ENCODE measurements at regions not wholly inside any gene's neighbourhood (a gene's known extent, or its start where the extent isn't known, plus 50 kb on each side); places are given as distances from the start of the nearest gene placed in this dataset.
"Not testable (repeated sequence)": the region's sequence is repeated elsewhere in the genome, so short reads cannot be mapped to it uniquely, and the experiment has no call there.

GRCh38 chr21:28397040-28397439, 595.6 kb downstream of the LTN1 start:
- H3K4me1 ChIP-seq (ENCODE audit: control insufficient read depth, insufficient read depth, low read length, unreplicated experiment) = no peaks in the 10 kb centered on the region
- no peaks in the 10 kb centered on the region for H3K36me3 ChIP-seq (ENCODE audit: insufficient read depth, low read length)
- no peaks in the 10 kb centered on the region for H3K79me2 ChIP-seq (ENCODE audit: control insufficient read depth, insufficient read depth, low read length, unreplicated experiment)
- H2AFZ ChIP-seq (ENCODE audit: low read length, unreplicated experiment) = no peak overlapping the region
- H3K4me3 ChIP-seq (ENCODE audit: low read depth, low read length) = no peak overlapping the region
- H3K27me3 ChIP-seq (ENCODE audit: insufficient read depth, low read length) = no peaks in the 10 kb centered on the region
- H3K27ac ChIP-seq (ENCODE audit: low read depth, low read length) = no peak overlapping the region

- Histone ChIP-seq H3K4me1 (ENCODE audit: control insufficient read depth, insufficient read depth, low read length, unreplicated experiment) (no peaks in the 10 kb centered on the region), H3K79me2 (ENCODE audit: control insufficient read depth, insufficient read depth, low read length, unreplicated experiment) (no peaks in the 10 kb centered on the region), H3K36me3 (ENCODE audit: insufficient read depth, low read length) (no peaks in the 10 kb centered on the region), H3K4me3 (ENCODE audit: low read depth, low read length) (no peak overlapping the region), H2AFZ (ENCODE audit: low read length, unreplicated experiment) (no peak overlapping the region), H3K27ac (ENCODE audit: low read depth, low read length) (no peak overlapping the region), H3K27me3 (ENCODE audit: insufficient read depth, low read length) (no peaks in the 10 kb centered on the region)
Measured at GRCh38 chr21:28396421-28396820, 596.3 kb downstream of the LTN1 start.

- Histone ChIP-seq H3K79me2 (ENCODE audit: control insufficient read depth, insufficient read depth, low read length, unreplicated experiment) (no peaks in the 10 kb centered on the region), H3K4me1 (ENCODE audit: control insufficient read depth, insufficient read depth, low read length, unreplicated experiment) (no peaks in the 10 kb centered on the region), H3K4me3 (ENCODE audit: low read depth, low read length) (no peak overlapping the region), H2AFZ (ENCODE audit: low read length, unreplicated experiment) (no peak overlapping the region), H3K27me3 (ENCODE audit: insufficient read depth, low read length) (no peaks in the 10 kb centered on the region), H3K36me3 (ENCODE audit: insufficient read depth, low read length) (no peaks in the 10 kb centered on the region), H3K27ac (ENCODE audit: low read depth, low read length) (no peak overlapping the region)
Measured at GRCh38 chr21:28393279-28393678, 599.4 kb downstream of the LTN1 start.

GRCh38 chr21:28391938-28392849, 600.5 kb downstream of the LTN1 start:
- H2AFZ ChIP-seq (ENCODE audit: low read length, unreplicated experiment) = no peak overlapping the region
- no peaks in the 10 kb centered on the region for H3K36me3 ChIP-seq (ENCODE audit: insufficient read depth, low read length)
- no peaks in the 10 kb centered on the region for H3K4me1 ChIP-seq (ENCODE audit: control insufficient read depth, insufficient read depth, low read length, unreplicated experiment)
- H3K27me3 ChIP-seq (ENCODE audit: insufficient read depth, low read length) = no peaks in the 10 kb centered on the region
- H3K4me3 ChIP-seq (ENCODE audit: low read depth, low read length) = no peak overlapping the region
- no peaks in the 10 kb centered on the region for H3K79me2 ChIP-seq (ENCODE audit: control insufficient read depth, insufficient read depth, low read length, unreplicated experiment)
- H3K27ac ChIP-seq (ENCODE audit: low read depth, low read length) = no peak overlapping the region

- H3K27me3 ChIP-seq (ENCODE audit: insufficient read depth, low read length) = no peaks in the 10 kb centered on the region
- H3K4me1 ChIP-seq (ENCODE audit: control insufficient read depth, insufficient read depth, low read length, unreplicated experiment) = no peaks in the 10 kb centered on the region
- H2AFZ ChIP-seq (ENCODE audit: low read length, unreplicated experiment) = no peak overlapping the region
- H3K79me2 ChIP-seq (ENCODE audit: control insufficient read depth, insufficient read depth, low read length, unreplicated experiment) = no peaks in the 10 kb centered on the region
- H3K4me3 ChIP-seq (ENCODE audit: low read depth, low read length) = no peak overlapping the region
- no peaks in the 10 kb centered on the region for H3K36me3 ChIP-seq (ENCODE audit: insufficient read depth, low read length)
- no peak overlapping the region for H3K27ac ChIP-seq (ENCODE audit: low read depth, low read length)
Measured at GRCh38 chr21:28387220-28387619, 605.5 kb downstream of the LTN1 start.

GRCh38 chr21:28385845-28386244, 606.8 kb downstream of the LTN1 start:
- Histone ChIP-seq H3K4me3 (ENCODE audit: low read depth, low read length) (no peak overlapping the region), H3K36me3 (ENCODE audit: insufficient read depth, low read length) (no peaks in the 10 kb centered on the region), H2AFZ (ENCODE audit: low read length, unreplicated experiment) (no peak overlapping the region), H3K4me1 (ENCODE audit: control insufficient read depth, insufficient read depth, low read length, unreplicated experiment) (no peaks in the 10 kb centered on the region), H3K27me3 (ENCODE audit: insufficient read depth, low read length) (no peaks in the 10 kb centered on the region), H3K79me2 (ENCODE audit: control insufficient read depth, insufficient read depth, low read length, unreplicated experiment) (no peaks in the 10 kb centered on the region), H3K27ac (ENCODE audit: low read depth, low read length) (no peak overlapping the region)

GRCh38 chr21:28381000-28381745, 611.5 kb downstream of the LTN1 start:
- H3K79me2 ChIP-seq (ENCODE audit: control insufficient read depth, insufficient read depth, low read length, unreplicated experiment); H3K4me3 ChIP-seq (ENCODE audit: low read depth, low read length); H3K27ac ChIP-seq (ENCODE audit: low read depth, low read length); H3K4me1 ChIP-seq (ENCODE audit: control insufficient read depth, insufficient read depth, low read length, unreplicated experiment); H3K36me3 ChIP-seq (ENCODE audit: insufficient read depth, low read length); H3K27me3 ChIP-seq (ENCODE audit: insufficient read depth, low read length); H2AFZ ChIP-seq (ENCODE audit: low read length, unreplicated experiment): not testable (repeated sequence)

GRCh38 chr21:28380241-28380640, 612.4 kb downstream of the LTN1 start:
- no peak overlapping the region for H3K4me3 ChIP-seq (ENCODE audit: low read depth, low read length)
- no peaks in the 10 kb centered on the region for H3K27me3 ChIP-seq (ENCODE audit: insufficient read depth, low read length)
- H3K36me3 ChIP-seq (ENCODE audit: insufficient read depth, low read length) = no peaks in the 10 kb centered on the region
- peaks cover 14% of the 10 kb centered on the region for H3K4me1 ChIP-seq (ENCODE audit: control insufficient read depth, insufficient read depth, low read length, unreplicated experiment)
- no peaks in the 10 kb centered on the region for H3K79me2 ChIP-seq (ENCODE audit: control insufficient read depth, insufficient read depth, low read length, unreplicated experiment)
- no peak overlapping the region for H3K27ac ChIP-seq (ENCODE audit: low read depth, low read length)
- H2AFZ ChIP-seq (ENCODE audit: low read length, unreplicated experiment) = no peak overlapping the region

- Histone ChIP-seq H3K4me3 (ENCODE audit: low read depth, low read length) (no peak overlapping the region), H3K79me2 (ENCODE audit: control insufficient read depth, insufficient read depth, low read length, unreplicated experiment) (no peaks in the 10 kb centered on the region), H2AFZ (ENCODE audit: low read length, unreplicated experiment) (no peak overlapping the region), H3K36me3 (ENCODE audit: insufficient read depth, low read length) (no peaks in the 10 kb centered on the region), H3K27ac (ENCODE audit: low read depth, low read length) (no peak overlapping the region), H3K27me3 (ENCODE audit: insufficient read depth, low read length) (no peaks in the 10 kb centered on the region), H3K4me1 (ENCODE audit: control insufficient read depth, insufficient read depth, low read length, unreplicated experiment) (peaks cover 15% of the 10 kb centered on the region)
Measured at GRCh38 chr21:28378026-28378425, 614.7 kb downstream of the LTN1 start.

- Histone ChIP-seq H3K4me3 (ENCODE audit: low read depth, low read length) (no peak overlapping the region), H3K27ac (ENCODE audit: low read depth, low read length) (peak overlapping the region; percentile 53), H2AFZ (ENCODE audit: low read length, unreplicated experiment) (no peak overlapping the region), H3K36me3 (ENCODE audit: insufficient read depth, low read length) (no peaks in the 10 kb centered on the region), H3K79me2 (ENCODE audit: control insufficient read depth, insufficient read depth, low read length, unreplicated experiment) (no peaks in the 10 kb centered on the region), H3K27me3 (ENCODE audit: insufficient read depth, low read length) (no peaks in the 10 kb centered on the region), H3K4me1 (ENCODE audit: control insufficient read depth, insufficient read depth, low read length, unreplicated experiment) (peaks cover 15% of the 10 kb centered on the region)
Measured at GRCh38 chr21:28375708-28376385, 616.8 kb downstream of the LTN1 start.
